Activated T-cell treated with anti-CD3 and anti-CD28 coated beads, Interleukin-2, amount 50 U/mL, for 24 hours (primary cell): ENCODE measurements at regions not wholly inside any gene's neighbourhood (a gene's known extent, or its start where the extent isn't known, plus 50 kb on each side); places are given as distances from the start of the nearest gene placed in this dataset.

Source experiments
- DNase-seq: peaks from one replicate; pipeline ENCODE4 v3.0.0-alpha.2; 2020
- H3K27ac Mint-ChIP-seq: 2 replicates; pipeline ENCODE4 v1.8.0; 2020; ENCODE audit warnings: mild to moderate bottlenecking, mixed read lengths
- H3K27me3 Mint-ChIP-seq: 2 replicates; pipeline ENCODE4 v1.8.0; 2020; ENCODE audit warnings: mixed read lengths
- H3K36me3 Mint-ChIP-seq: 2 replicates; pipeline ENCODE4 v1.8.0; 2020; ENCODE audit warnings: low read depth, mixed read lengths
- H3K4me1 Mint-ChIP-seq: 2 replicates; pipeline ENCODE4 v1.8.0; 2020; ENCODE audit warnings: low read depth, mixed read lengths
- H3K4me3 Mint-ChIP-seq: 2 replicates; pipeline ENCODE4 v1.8.0; 2020; ENCODE audit warnings: mild to moderate bottlenecking, moderate library complexity, mixed read lengths
- H3K9me3 Mint-ChIP-seq: 2 replicates; pipeline ENCODE4 v1.8.0; 2020; ENCODE audit warnings: mixed read lengths

DNA sequence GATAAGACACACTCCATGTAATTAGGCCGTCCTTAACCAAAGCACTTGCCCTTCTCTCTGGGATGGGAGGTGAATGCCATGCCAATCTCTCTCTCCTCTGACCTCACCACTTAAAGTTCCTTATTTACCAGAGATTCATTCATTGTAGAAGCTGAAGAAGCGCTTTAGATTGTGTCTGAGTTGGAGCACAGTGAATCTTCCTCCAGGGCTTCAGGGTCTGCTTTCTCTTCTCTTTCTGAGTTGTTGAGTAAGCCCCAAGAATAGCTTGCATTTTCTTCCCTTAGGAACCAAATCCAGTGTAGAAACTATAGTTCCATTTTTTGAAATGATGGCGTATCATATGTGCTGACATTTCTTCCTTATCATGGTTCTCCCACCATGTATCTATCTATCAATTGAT is 104.5 kb upstream of the MAML3 start:
- Mint-ChIP-seq H3K27me3 (peaks cover 31% of the 10 kb centered on the region), H3K4me1 (peaks cover 23% of the 10 kb centered on the region), H3K4me3 (no peak overlapping the region), H3K36me3 (no peaks in the 10 kb centered on the region), H3K9me3 (no peaks in the 10 kb centered on the region), H3K27ac (no peak overlapping the region)
- DNase-seq, result no peak

GRCh38 chr4:140257461-140258305 is 103.7 kb upstream of the MAML3 start:
- no peak overlapping the region for H3K27ac Mint-ChIP-seq
- no peak for DNase-seq
- no peaks in the 10 kb centered on the region for H3K36me3 Mint-ChIP-seq
- H3K9me3 Mint-ChIP-seq, result no peaks in the 10 kb centered on the region
- peaks cover 28% of the 10 kb centered on the region for H3K27me3 Mint-ChIP-seq
- no peak overlapping the region for H3K4me3 Mint-ChIP-seq
- peaks cover 27% of the 10 kb centered on the region for H3K4me1 Mint-ChIP-seq

DNA sequence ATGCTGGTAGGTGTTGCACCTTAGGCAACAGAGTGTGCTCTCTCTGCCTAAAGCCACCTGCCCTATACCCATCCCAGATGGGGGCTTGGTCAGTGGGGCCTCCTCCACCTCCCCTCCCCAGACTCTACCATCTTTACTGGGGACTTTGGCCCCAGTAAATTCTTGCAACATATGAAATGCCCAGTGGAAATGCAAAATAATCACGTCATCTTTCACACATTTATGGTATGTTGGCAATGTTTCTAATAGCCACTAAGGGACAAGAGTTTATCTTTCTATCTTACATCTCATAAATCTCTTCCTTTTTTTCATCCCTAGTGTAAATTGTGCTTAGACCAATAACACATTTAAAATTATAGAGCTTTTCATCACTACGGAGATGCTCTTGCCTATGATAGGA is 103.0 kb upstream of the MAML3 start:
- no peaks in the 10 kb centered on the region for H3K36me3 Mint-ChIP-seq
- H3K4me1 Mint-ChIP-seq, result peaks cover 31% of the 10 kb centered on the region
- no peak for DNase-seq
- no peak overlapping the region for H3K4me3 Mint-ChIP-seq
- no peak overlapping the region for H3K27ac Mint-ChIP-seq
- no peaks in the 10 kb centered on the region for H3K9me3 Mint-ChIP-seq
- peaks cover 33% of the 10 kb centered on the region for H3K27me3 Mint-ChIP-seq

GRCh38 chr4:140256335-140256734 is 102.4 kb upstream of the MAML3 start:
- no peaks in the 10 kb centered on the region for H3K36me3 Mint-ChIP-seq
- H3K27me3 Mint-ChIP-seq, result peaks cover 39% of the 10 kb centered on the region
- no peak for DNase-seq
- H3K4me1 Mint-ChIP-seq, result peaks cover 36% of the 10 kb centered on the region
- no peaks in the 10 kb centered on the region for H3K9me3 Mint-ChIP-seq
- H3K4me3 Mint-ChIP-seq, result no peak overlapping the region
- no peak overlapping the region for H3K27ac Mint-ChIP-seq

- Mint-ChIP-seq H3K4me1 (peaks cover 38% of the 10 kb centered on the region), H3K4me3 (no peak overlapping the region), H3K36me3 (no peaks in the 10 kb centered on the region), H3K27me3 (peaks cover 39% of the 10 kb centered on the region), H3K27ac (no peak overlapping the region), H3K9me3 (no peaks in the 10 kb centered on the region)
- no peak for DNase-seq
Measured at GRCh38 chr4:140255927-140256326, 101.9 kb upstream of the MAML3 start.

GRCh38 chr4:140255467-140255866 is 101.5 kb upstream of the MAML3 start:
- H3K4me3 Mint-ChIP-seq, result no peak overlapping the region
- peaks cover 41% of the 10 kb centered on the region for H3K4me1 Mint-ChIP-seq
- no peaks in the 10 kb centered on the region for H3K36me3 Mint-ChIP-seq
- no peak overlapping the region for H3K27ac Mint-ChIP-seq
- H3K9me3 Mint-ChIP-seq, result no peaks in the 10 kb centered on the region
- no peak for DNase-seq
- H3K27me3 Mint-ChIP-seq, result peaks cover 39% of the 10 kb centered on the region

GRCh38 chr4:140254651-140255299 is 100.8 kb upstream of the MAML3 start:
- H3K4me1 Mint-ChIP-seq, result peaks cover 41% of the 10 kb centered on the region
- no peak overlapping the region for H3K27ac Mint-ChIP-seq
- H3K36me3 Mint-ChIP-seq, result no peaks in the 10 kb centered on the region
- H3K4me3 Mint-ChIP-seq, result no peak overlapping the region
- no peaks in the 10 kb centered on the region for H3K9me3 Mint-ChIP-seq
- H3K27me3 Mint-ChIP-seq, result peaks cover 42% of the 10 kb centered on the region
- DNase-seq, result no peak

DNA sequence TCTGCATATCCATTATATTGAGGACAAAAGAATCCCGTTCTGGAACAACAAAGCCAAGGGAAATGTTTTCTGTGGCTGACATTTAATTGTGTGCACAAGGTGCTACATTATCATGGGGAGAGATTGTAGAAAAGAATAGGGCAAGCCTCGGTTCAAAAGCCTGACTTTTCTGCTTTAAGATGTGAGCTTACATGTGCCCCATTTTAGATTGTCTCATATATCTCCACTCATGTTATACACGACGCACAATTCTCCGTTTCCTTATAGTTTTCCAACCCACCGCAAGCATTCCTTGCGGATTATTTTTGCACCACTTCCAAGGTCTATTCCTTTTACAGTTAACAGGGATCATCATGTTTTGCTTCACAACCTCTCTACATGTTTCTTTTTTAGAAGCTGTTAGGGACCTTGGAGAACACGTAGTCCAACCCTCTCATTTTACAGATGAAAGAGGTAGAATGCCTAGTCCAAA is 99.6 kb upstream of the MAML3 start:
- Mint-ChIP-seq H3K4me1 (peaks cover 43% of the 10 kb centered on the region), H3K9me3 (no peaks in the 10 kb centered on the region), H3K27me3 (peaks cover 42% of the 10 kb centered on the region), H3K36me3 (no peaks in the 10 kb centered on the region), H3K4me3 (peak overlapping the region; percentile 1), H3K27ac (no peak overlapping the region)
- no peak for DNase-seq

DNA sequence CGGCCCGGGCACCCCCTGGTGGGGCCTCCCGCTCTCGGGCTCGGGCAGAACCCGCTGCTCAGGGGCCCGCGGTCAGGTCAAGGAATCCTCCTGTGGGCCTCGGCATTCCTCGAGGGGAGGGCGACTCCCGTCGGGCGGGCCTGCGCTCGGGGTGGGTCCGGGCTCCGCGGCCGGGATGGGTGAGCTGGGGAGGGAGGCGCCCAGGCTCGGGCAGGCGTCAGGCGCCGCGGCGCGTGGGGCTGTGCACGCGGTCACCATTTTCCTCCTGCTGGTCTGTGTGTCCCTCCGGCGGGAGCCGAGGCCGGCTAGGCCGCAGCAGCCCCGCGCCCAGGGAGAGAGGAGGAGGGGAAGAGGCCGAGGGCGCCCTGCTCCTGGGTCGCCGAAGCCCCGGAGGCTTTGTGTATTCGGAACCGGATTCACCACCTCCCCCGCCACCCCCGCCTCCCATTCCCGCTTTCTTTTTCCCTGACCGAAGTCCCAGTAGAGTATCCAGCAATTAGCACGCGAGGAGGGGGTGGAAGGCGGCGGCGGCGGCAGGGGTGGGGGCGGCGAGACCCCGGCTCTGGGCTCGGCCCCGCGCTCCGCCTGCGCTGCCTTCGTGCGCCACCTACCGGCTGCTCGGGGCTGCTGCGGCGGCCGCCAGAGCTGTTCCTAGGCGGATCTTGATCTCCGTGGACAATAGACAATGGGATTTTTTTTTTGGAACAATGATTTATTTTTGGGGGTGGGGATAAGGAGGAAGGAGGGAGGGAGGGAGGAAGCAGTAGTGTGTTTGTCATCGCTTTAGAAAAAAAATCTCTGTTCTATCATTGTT is 99.0 kb upstream of the MAML3 start:
- no peak overlapping the region for H3K27ac Mint-ChIP-seq

GRCh38 chr4:140252141-140252741 is 98.3 kb upstream of the MAML3 start:
- peak; percentile 42 for DNase-seq
- Mint-ChIP-seq H3K27me3 (peaks cover 35% of the 10 kb centered on the region), H3K4me3 (peak overlapping the region; percentile 57), H3K36me3 (no peaks in the 10 kb centered on the region), H3K27ac (peak overlapping the region; percentile 77), H3K9me3 (no peaks in the 10 kb centered on the region), H3K4me1 (peaks cover 42% of the 10 kb centered on the region)

More for the DNA sequence above, 99.0 kb upstream of the MAML3 start:
- Mint-ChIP-seq H3K9me3 (no peaks in the 10 kb centered on the region), H3K4me1 (peaks cover 43% of the 10 kb centered on the region), H3K4me3 (peak overlapping the region; percentile 23), H3K27me3 (peaks cover 39% of the 10 kb centered on the region), H3K36me3 (no peaks in the 10 kb centered on the region)
- DNase-seq, result peak; percentile 80

GRCh38 chr4:140251571-140251970 is 97.6 kb upstream of the MAML3 start:
- DNase-seq, result no peak
- Mint-ChIP-seq H3K4me3 (no peak overlapping the region), H3K27ac (no peak overlapping the region), H3K4me1 (peaks cover 41% of the 10 kb centered on the region), H3K9me3 (no peaks in the 10 kb centered on the region), H3K27me3 (peaks cover 33% of the 10 kb centered on the region), H3K36me3 (no peaks in the 10 kb centered on the region)

GRCh38 chr4:140250989-140251552 is 97.1 kb upstream of the MAML3 start:
- H3K27me3 Mint-ChIP-seq, result peaks cover 33% of the 10 kb centered on the region
- no peaks in the 10 kb centered on the region for H3K36me3 Mint-ChIP-seq
- no peak overlapping the region for H3K27ac Mint-ChIP-seq
- H3K4me1 Mint-ChIP-seq, result peaks cover 36% of the 10 kb centered on the region
- H3K9me3 Mint-ChIP-seq, result no peaks in the 10 kb centered on the region
- no peak for DNase-seq
- H3K4me3 Mint-ChIP-seq, result no peak overlapping the region

DNA sequence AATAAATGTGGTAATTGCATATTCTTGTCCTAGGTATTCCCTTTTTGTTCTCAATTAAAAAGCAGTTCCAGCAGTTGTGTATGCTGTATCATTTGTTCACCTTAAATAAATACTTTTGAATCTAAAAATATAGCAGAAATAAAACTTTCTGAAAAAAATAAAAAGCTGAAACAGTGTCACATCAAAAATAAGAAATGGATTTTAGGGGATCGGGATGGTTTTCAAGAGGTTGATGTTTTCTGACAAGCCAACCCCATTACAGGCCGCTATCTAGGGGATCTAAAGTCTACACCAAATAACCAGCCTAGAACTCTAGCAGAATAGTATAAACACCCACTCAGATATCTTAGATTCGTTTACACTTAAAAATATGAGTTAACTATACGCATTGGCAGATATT is 95.4 kb upstream of the MAML3 start:
- no peak overlapping the region for H3K27ac Mint-ChIP-seq
- peaks cover 25% of the 10 kb centered on the region for H3K4me1 Mint-ChIP-seq
- H3K4me3 Mint-ChIP-seq, result no peak overlapping the region
- no peaks in the 10 kb centered on the region for H3K36me3 Mint-ChIP-seq
- H3K27me3 Mint-ChIP-seq, result peaks cover 22% of the 10 kb centered on the region
- H3K9me3 Mint-ChIP-seq, result no peaks in the 10 kb centered on the region
- DNase-seq, result no peak

DNA sequence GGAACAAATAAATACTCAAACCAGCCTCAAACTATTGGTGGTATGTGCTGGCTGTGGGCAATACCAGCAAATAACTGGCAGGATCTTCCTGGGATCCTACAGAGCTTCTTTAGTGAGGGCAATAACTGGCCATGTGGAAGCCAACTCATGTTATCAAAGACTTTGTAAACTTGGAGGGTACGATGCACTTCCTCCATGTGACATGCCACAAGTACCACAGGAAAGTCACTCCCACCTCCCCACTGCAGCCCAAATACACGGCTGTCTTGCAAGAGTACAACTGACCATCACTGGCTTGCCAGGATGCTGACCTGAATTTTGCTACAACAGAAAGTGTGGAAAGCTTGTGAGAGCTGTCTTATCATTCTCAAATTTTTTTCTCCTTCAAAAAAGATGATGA is 93.3 kb upstream of the MAML3 start:
- DNase-seq, result no peak
- no peaks in the 10 kb centered on the region for H3K9me3 Mint-ChIP-seq
- H3K27me3 Mint-ChIP-seq, result peaks cover 12% of the 10 kb centered on the region
- H3K36me3 Mint-ChIP-seq, result no peaks in the 10 kb centered on the region
- H3K4me1 Mint-ChIP-seq, result peaks cover 31% of the 10 kb centered on the region
- H3K27ac Mint-ChIP-seq, result no peak overlapping the region
- no peak overlapping the region for H3K4me3 Mint-ChIP-seq
